GM12874 (cell line): ENCODE measurements at regions not wholly inside any gene's neighbourhood (a gene's known extent, or its start where the extent isn't known, plus 50 kb on each side); places are given as distances from the start of the nearest gene placed in this dataset.

Source experiments
- CTCF ChIP-seq: IDR thresholded peaks from 2 replicates; pipeline ENCODE4 v1.5.1; 2011; ENCODE audit warnings: low read depth, mild to moderate bottlenecking, control low read depth, low read length, moderate library complexity; ENCODE audit not compliant: insufficient read depth

- TF ChIP-seq CTCF = no peak
Observed at GRCh38 chr10:83955406-83955805, 183.9 kb upstream of the GHITM start.

GRCh38 chr10:83957168-83957947 lies 182.0 kb upstream of the GHITM start:
- TF ChIP-seq CTCF = no peak

- no peak for TF ChIP-seq CTCF
Observed at GRCh38 chr10:83959328-83959727, 180.0 kb upstream of the GHITM start.

GRCh38 chr10:83960125-83960524 lies 179.2 kb upstream of the GHITM start:
- no peak for TF ChIP-seq CTCF

GRCh38 chr10:83961620-83962019 lies 177.7 kb upstream of the GHITM start:
- no peak for TF ChIP-seq CTCF

- TF ChIP-seq CTCF = no peak
Observed at GRCh38 chr10:83963446-83963845, 175.9 kb upstream of the GHITM start.

- no peak for TF ChIP-seq CTCF
Observed at GRCh38 chr10:83965473-83965872, 173.8 kb upstream of the GHITM start.
